ENCODE measurements at regions not wholly inside any gene's neighbourhood (a gene's known extent, or its start where the extent isn't known, plus 50 kb on each side); places are given as distances from the start of the nearest gene placed in this dataset.

DNA sequence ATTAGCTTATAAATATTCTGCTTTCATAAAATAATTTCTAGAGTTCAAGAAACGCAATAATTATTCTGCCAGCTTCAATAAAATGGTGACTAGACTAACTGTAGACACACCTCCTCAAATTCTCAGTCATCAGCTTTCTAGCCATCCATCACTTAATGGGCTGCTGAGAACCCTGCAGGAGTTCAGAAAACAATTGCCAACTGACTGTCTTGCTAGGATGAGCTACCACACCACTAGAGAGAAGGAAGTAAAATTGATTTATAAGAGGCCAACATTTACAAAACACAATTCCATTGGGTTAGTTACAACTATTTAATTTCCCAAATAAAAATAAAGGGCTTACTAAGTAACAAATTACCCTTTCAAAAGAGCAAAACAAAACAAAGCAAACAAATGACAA is 126.5 kb upstream of the PAPPA start:
- no peak overlapping the region for H2AFZ ChIP-seq (ENCODE audit: low read length)
- TF ChIP-seq, protein P1, sequence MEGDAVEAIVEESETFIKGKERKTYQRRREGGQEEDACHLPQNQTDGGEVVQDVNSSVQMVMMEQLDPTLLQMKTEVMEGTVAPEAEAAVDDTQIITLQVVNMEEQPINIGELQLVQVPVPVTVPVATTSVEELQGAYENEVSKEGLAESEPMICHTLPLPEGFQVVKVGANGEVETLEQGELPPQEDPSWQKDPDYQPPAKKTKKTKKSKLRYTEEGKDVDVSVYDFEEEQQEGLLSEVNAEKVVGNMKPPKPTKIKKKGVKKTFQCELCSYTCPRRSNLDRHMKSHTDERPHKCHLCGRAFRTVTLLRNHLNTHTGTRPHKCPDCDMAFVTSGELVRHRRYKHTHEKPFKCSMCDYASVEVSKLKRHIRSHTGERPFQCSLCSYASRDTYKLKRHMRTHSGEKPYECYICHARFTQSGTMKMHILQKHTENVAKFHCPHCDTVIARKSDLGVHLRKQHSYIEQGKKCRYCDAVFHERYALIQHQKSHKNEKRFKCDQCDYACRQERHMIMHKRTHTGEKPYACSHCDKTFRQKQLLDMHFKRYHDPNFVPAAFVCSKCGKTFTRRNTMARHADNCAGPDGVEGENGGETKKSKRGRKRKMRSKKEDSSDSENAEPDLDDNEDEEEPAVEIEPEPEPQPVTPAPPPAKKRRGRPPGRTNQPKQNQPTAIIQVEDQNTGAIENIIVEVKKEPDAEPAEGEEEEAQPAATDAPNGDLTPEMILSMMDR (conservative IDR thresholded peaks at IDR 0.05): no peak

More for the DNA sequence above, 126.5 kb upstream of the PAPPA start:
- Histone ChIP-seq H4K20me1 (ENCODE audit: control insufficient read depth, insufficient read depth, insufficient read length) (no peaks in the 10 kb centered on the region), H2BK20ac (ENCODE audit: low read depth, low read length, poor library complexity, severe bottlenecking) (no peak overlapping the region), H2BK15ac (ENCODE audit: low read depth, low read length) (no peak overlapping the region), H2AK5ac (ENCODE audit: insufficient read length, low read length) (no peak overlapping the region), H3K79me1 (ENCODE audit: insufficient read depth, low read depth, low read length, poor library complexity, severe bottlenecking) (no peaks in the 10 kb centered on the region), H3K4me2 (ENCODE audit: insufficient read depth, insufficient read length, low read length) (no peak overlapping the region), H3K23ac (ENCODE audit: insufficient read length, low read depth, low read length) (no peak overlapping the region), H3K4ac (ENCODE audit: low read depth, low read length) (no peak overlapping the region), H3K14ac (ENCODE audit: insufficient read depth, low read length) (no peak overlapping the region), H3K79me2 (ENCODE audit: insufficient read depth, low read length) (no peaks in the 10 kb centered on the region), H3K56ac (ENCODE audit: insufficient read length, low read depth, low read length) (no peak overlapping the region), H3K9ac (ENCODE audit: extremely low read depth, insufficient read length, low read length) (no peak overlapping the region), H3K27ac (ENCODE audit: insufficient read length, low read depth, low read length) (no peak overlapping the region), H2BK5ac (ENCODE audit: insufficient read length, low read length) (no peak overlapping the region), H3K18ac (ENCODE audit: insufficient read length, low read depth, low read length) (no peak overlapping the region), H3K27me3 (ENCODE audit: insufficient read depth, low read length) (no peaks in the 10 kb centered on the region), H3K9me3 (ENCODE audit: control insufficient read depth, low read depth, low read length) (no peaks in the 10 kb centered on the region), H4K91ac (ENCODE audit: insufficient read length, low read depth, low read length) (no peak overlapping the region), H4K8ac (replicated peaks; ENCODE audit: insufficient read length, low read depth, low read length) (no peak overlapping the region), H4K5ac (ENCODE audit: insufficient read length, low read depth, low read length) (no peak overlapping the region), H3K4me1 (ENCODE audit: insufficient read depth, low read length) (no peaks in the 10 kb centered on the region), H2BK120ac (ENCODE audit: low read depth, low read length, poor library complexity, severe bottlenecking) (no peak overlapping the region), H3T11ph (ENCODE audit: low read length) (no peak overlapping the region), H3K23me2 (ENCODE audit: insufficient read length, low read depth, low read length, poor library complexity, severe bottlenecking) (no peaks in the 10 kb centered on the region), H2BK12ac (ENCODE audit: insufficient read length, low read depth, low read length) (no peak overlapping the region)
- no peaks in the 10 kb centered on the region for H3K27me3 Mint-ChIP-seq (ENCODE audit: low read depth)
- peaks cover 10% of the 10 kb centered on the region in 2 experiments for H3K9me3 Mint-ChIP-seq
- H3K36me3 Mint-ChIP-seq (ENCODE audit: insufficient read depth in 1 of 3, low read depth in 3 of 3): peaks cover 0 to 13% (median 2%) of the 10 kb centered on the region in 3 experiments; a peak in 2 of 7 replicates
- DNase-seq: no peak
- H3K4me3 Mint-ChIP-seq: no peak overlapping the region
- H3K4me1 Mint-ChIP-seq: peaks cover 0 to 5% of the 10 kb centered on the region in 2 experiments; a peak in 2 of 4 replicates
- no peak overlapping the region for H3K27ac Mint-ChIP-seq
- WGBS (ENCODE audit: extremely low coverage, insufficient read length, low lambda C conversion rate): no CpG with 5 or more reads among the region's 1 CpG
